HL-60/S4 (cell line): ENCODE measurements at regions not wholly inside any gene's neighbourhood (a gene's known extent, or its start where the extent isn't known, plus 50 kb on each side); places are given as distances from the start of the nearest gene placed in this dataset.
"Not testable (repeated sequence)": the region's sequence is repeated elsewhere in the genome, so short reads cannot be mapped to it uniquely, and the experiment has no call there.

Source experiments
- in situ Hi-C: fragments of 300-500 bp; cut with MboI; formaldehyde crosslinking; loops from 2 replicates; pipeline ENCODE4 v1.14.3; 2022; ENCODE audit warnings: low sequenced_read_pairs

- in situ Hi-C loops = no loop called here
Measured at GRCh38 chr18:39190508-39190907, 1624.9 kb upstream of the CELF4 start.

- in situ Hi-C loops = no loop called here
Measured at GRCh38 chr18:39188278-39188677, 1622.7 kb upstream of the CELF4 start.

GRCh38 chr18:39186008-39186407 lies 1620.4 kb upstream of the CELF4 start:
- in situ Hi-C loops = no loop called here

- in situ Hi-C loops = no loop called here
Measured at GRCh38 chr18:39184176-39184575, 1618.6 kb upstream of the CELF4 start.

GRCh38 chr18:39178166-39178565 lies 1612.6 kb upstream of the CELF4 start:
- in situ Hi-C loops = no loop called here

GRCh38 chr18:39172695-39173421 lies 1607.3 kb upstream of the CELF4 start:
- in situ Hi-C loops = no loop called here

- in situ Hi-C loops = no loop called here
Measured at GRCh38 chr18:39168723-39169122, 1603.1 kb upstream of the CELF4 start.

GRCh38 chr18:39167990-39168389 lies 1602.4 kb upstream of the CELF4 start:
- in situ Hi-C loops = no loop called here

- in situ Hi-C loops = no loop called here
Measured at GRCh38 chr18:39166776-39167175, 1601.2 kb upstream of the CELF4 start.

GRCh38 chr18:39162013-39162827 lies 1596.6 kb upstream of the CELF4 start:
- in situ Hi-C loops = no loop called here

- in situ Hi-C loops = no loop called here
Measured at GRCh38 chr18:39149211-39149806, 1583.7 kb upstream of the CELF4 start.

- in situ Hi-C loops = no loop called here
Measured at GRCh38 chr18:39134255-39134654, 1568.7 kb upstream of the CELF4 start.

GRCh38 chr18:39127538-39127937 lies 1561.9 kb upstream of the CELF4 start:
- in situ Hi-C loops = not testable (repeated sequence)

GRCh38 chr18:39113790-39114189 lies 1548.2 kb upstream of the CELF4 start:
- in situ Hi-C loops = no loop called here

- in situ Hi-C loops = no loop called here
Measured at GRCh38 chr18:39105104-39105503, 1539.5 kb upstream of the CELF4 start.

GRCh38 chr18:39072970-39073369 lies 1507.4 kb upstream of the CELF4 start:
- in situ Hi-C loops = no loop called here

- in situ Hi-C loops = no loop called here
Measured at GRCh38 chr18:39062426-39062825, 1496.8 kb upstream of the CELF4 start.

- in situ Hi-C loops = no loop called here
Measured at GRCh38 chr18:39058386-39059000, 1492.9 kb upstream of the CELF4 start.

GRCh38 chr18:39057423-39058064 lies 1491.9 kb upstream of the CELF4 start:
- in situ Hi-C loops = no loop called here

- in situ Hi-C loops = no loop called here
Measured at GRCh38 chr18:39053571-39053970, 1488.0 kb upstream of the CELF4 start.

- in situ Hi-C loops = no loop called here
Measured at GRCh38 chr18:39051013-39051412, 1485.4 kb upstream of the CELF4 start.
